GM23338 (cell line): ENCODE measurements at regions not wholly inside any gene's neighbourhood (a gene's known extent, or its start where the extent isn't known, plus 50 kb on each side); places are given as distances from the start of the nearest gene placed in this dataset.

Source experiments
- ATAC-seq: fragments of 200-7000 bp; cut with Tn5 transposase; 3 replicates; pipeline ENCODE4 v1.9.1; 2020
- DNase-seq: peaks from one replicate; pipeline ENCODE4 v3.0.0-alpha.2; 2015; ENCODE audit warnings: low spot score
- H2AFZ ChIP-seq: fragments of 200-600 bp; sonication (generic); 2 replicates; pipeline ENCODE4 v1.8.0; 2016; ENCODE audit warnings: antibody characterized with exemption, mild to moderate bottlenecking, moderate library complexity
- H3F3A ChIP-seq: fragments of 200-600 bp; sonication (generic); replicated peaks from 2 replicates; pipeline ENCODE4 v1.8.0; 2017; ENCODE audit warnings: antibody characterized with exemption, mixed run types, low read depth
- H3K27ac ChIP-seq: fragments of 200-600 bp; sonication (generic); 2 replicates; pipeline ENCODE4 v1.6.1; 2016; ENCODE audit warnings: low read depth
- H3K27me3 ChIP-seq: fragments of 200-600 bp; sonication (generic); 2 replicates; pipeline ENCODE4 v1.8.0; 2016; ENCODE audit warnings: mild to moderate bottlenecking, mixed run types, moderate library complexity; ENCODE audit not compliant: insufficient read depth
- H3K36me3 ChIP-seq: fragments of 200-600 bp; sonication (generic); 2 replicates; pipeline ENCODE4 v1.8.0; 2016; ENCODE audit warnings: mild to moderate bottlenecking; ENCODE audit not compliant: insufficient read depth
- H3K4me1 ChIP-seq: fragments of 200-600 bp; sonication (generic); 2 replicates; pipeline ENCODE4 v1.8.0; 2016; ENCODE audit warnings: mild to moderate bottlenecking, moderate library complexity; ENCODE audit not compliant: insufficient read depth
- H3K4me2 ChIP-seq: fragments of 200-600 bp; sonication (generic); 2 replicates; pipeline ENCODE4 v1.7.1; 2017; ENCODE audit warnings: mixed run types
- H3K4me3 ChIP-seq: fragments of 200-600 bp; sonication (generic); 2 replicates; pipeline ENCODE4 v1.6.1; 2016; ENCODE audit warnings: mixed run types
- H3K79me2 ChIP-seq: fragments of 200-600 bp; sonication (generic); replicated peaks from 2 replicates; pipeline ENCODE4 v1.8.0; 2017; ENCODE audit warnings: mild to moderate bottlenecking; ENCODE audit not compliant: insufficient read depth
- H3K9me2 ChIP-seq: fragments of 200-600 bp; sonication (generic); 2 replicates; pipeline ENCODE4 v1.8.0; 2017; ENCODE audit not compliant: insufficient read depth
- H4K20me1 ChIP-seq: fragments of 200-600 bp; sonication (generic); replicated peaks from 2 replicates; pipeline ENCODE4 v1.8.0; 2017; ENCODE audit warnings: mild to moderate bottlenecking; ENCODE audit not compliant: insufficient read depth
- H3K27ac Mint-ChIP-seq: 2 replicates; pipeline ENCODE4 v1.8.0; 2020; ENCODE audit warnings: inconsistent platforms, mild to moderate bottlenecking, moderate library complexity, mixed read lengths
- H3K27me3 Mint-ChIP-seq: 3 replicates; pipeline ENCODE4 v1.8.0; 2022; ENCODE audit warnings: low read depth, mild to moderate bottlenecking, moderate library complexity, mixed read lengths, inconsistent platforms; ENCODE audit not compliant: insufficient read depth, poor library complexity
- H3K36me3 Mint-ChIP-seq: 3 replicates; pipeline ENCODE4 v1.8.0; 2021; ENCODE audit warnings: low read depth, mild to moderate bottlenecking, inconsistent platforms, moderate library complexity, mixed read lengths
- H3K4me1 Mint-ChIP-seq: 3 replicates; pipeline ENCODE4 v1.8.0; 2020; ENCODE audit warnings: mild to moderate bottlenecking, inconsistent platforms, mixed read lengths
- H3K4me3 Mint-ChIP-seq: 3 replicates; pipeline ENCODE4 v1.8.0; 2021; ENCODE audit warnings: moderate library complexity, mild to moderate bottlenecking, inconsistent platforms, mixed read lengths
- H3K9me3 Mint-ChIP-seq: 3 replicates; pipeline ENCODE4 v1.8.0; 2020; ENCODE audit warnings: moderate library complexity, mild to moderate bottlenecking, inconsistent platforms, mixed read lengths
- CTCF ChIP-seq, 2 experiments: fragments of 200-600 bp in 1 of 2; sonication (generic) in 1 of 2; conservative IDR thresholded peaks; 2 replicates each; pipeline versions ENCODE4 v1.5.1 to v1.6.1; 2016 to 2017; ENCODE audit warnings: antibody characterized with exemption in 2 of 2, low read depth in 2 of 2, mild to moderate bottlenecking in 2 of 2, moderate library complexity in 1 of 2
- ETS1 ChIP-seq: IDR thresholded peaks from 2 replicates; pipeline ENCODE4 v1.6.1; 2016; ENCODE audit warnings: antibody characterized with exemption
- JUNB ChIP-seq: IDR thresholded peaks from one replicate; pipeline ENCODE4 v1.6.1; 2016; ENCODE audit warnings: antibody characterized with exemption; ENCODE audit not compliant: unreplicated experiment
- STAT1 ChIP-seq: IDR thresholded peaks from one replicate; pipeline ENCODE4 v1.6.1; 2016; ENCODE audit warnings: antibody characterized with exemption; ENCODE audit not compliant: unreplicated experiment
- ZNF331 ChIP-seq: fragments of 250-450 bp; sonication (Bioruptor Pico); IDR thresholded peaks from 2 replicates; pipeline ENCODE4 v1.5.0; 2020; ENCODE audit warnings: low read depth, mild to moderate bottlenecking, moderate library complexity
- TF ChIP-seq, protein P1 (sequence below): IDR thresholded peaks from one replicate; pipeline ENCODE4 v1.6.1; 2018; ENCODE audit warnings: antibody characterized with exemption; ENCODE audit not compliant: unreplicated experiment

DNA sequence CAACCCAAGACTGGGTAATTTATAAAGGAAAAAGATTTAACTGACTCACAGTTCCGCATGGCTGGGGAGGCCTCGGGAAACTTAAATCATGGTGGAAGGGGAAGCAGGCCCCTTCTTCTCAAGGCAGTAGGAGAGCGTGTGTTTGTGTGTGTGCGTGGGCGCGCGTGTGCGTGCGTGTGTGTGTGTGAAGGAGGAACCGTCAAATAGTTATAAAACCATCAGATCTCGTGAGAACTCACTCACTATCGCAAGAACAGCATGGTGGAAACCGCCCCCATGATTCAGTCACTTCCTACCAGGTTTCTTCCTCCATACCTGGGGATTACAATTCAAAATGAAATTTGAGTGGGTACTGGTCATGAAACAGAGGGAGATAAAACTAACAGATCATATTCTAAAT is 220.1 kb upstream of the EYS start (continued):
- no peak for TF ChIP-seq STAT1
- TF ChIP-seq, protein P1, sequence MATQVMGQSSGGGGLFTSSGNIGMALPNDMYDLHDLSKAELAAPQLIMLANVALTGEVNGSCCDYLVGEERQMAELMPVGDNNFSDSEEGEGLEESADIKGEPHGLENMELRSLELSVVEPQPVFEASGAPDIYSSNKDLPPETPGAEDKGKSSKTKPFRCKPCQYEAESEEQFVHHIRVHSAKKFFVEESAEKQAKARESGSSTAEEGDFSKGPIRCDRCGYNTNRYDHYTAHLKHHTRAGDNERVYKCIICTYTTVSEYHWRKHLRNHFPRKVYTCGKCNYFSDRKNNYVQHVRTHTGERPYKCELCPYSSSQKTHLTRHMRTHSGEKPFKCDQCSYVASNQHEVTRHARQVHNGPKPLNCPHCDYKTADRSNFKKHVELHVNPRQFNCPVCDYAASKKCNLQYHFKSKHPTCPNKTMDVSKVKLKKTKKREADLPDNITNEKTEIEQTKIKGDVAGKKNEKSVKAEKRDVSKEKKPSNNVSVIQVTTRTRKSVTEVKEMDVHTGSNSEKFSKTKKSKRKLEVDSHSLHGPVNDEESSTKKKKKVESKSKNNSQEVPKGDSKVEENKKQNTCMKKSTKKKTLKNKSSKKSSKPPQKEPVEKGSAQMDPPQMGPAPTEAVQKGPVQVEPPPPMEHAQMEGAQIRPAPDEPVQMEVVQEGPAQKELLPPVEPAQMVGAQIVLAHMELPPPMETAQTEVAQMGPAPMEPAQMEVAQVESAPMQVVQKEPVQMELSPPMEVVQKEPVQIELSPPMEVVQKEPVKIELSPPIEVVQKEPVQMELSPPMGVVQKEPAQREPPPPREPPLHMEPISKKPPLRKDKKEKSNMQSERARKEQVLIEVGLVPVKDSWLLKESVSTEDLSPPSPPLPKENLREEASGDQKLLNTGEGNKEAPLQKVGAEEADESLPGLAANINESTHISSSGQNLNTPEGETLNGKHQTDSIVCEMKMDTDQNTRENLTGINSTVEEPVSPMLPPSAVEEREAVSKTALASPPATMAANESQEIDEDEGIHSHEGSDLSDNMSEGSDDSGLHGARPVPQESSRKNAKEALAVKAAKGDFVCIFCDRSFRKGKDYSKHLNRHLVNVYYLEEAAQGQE: no peak

- Histone ChIP-seq H4K20me1 (no peaks in the 10 kb centered on the region), H3K79me2 (no peaks in the 10 kb centered on the region), H3K27me3 (no peaks in the 10 kb centered on the region), H3K27ac (no peak overlapping the region), H3K36me3 (no peaks in the 10 kb centered on the region), H3K4me3 (no peak overlapping the region), H3F3A (no peaks in the 10 kb centered on the region), H2AFZ (no peak overlapping the region), H3K4me2 (no peak overlapping the region), H3K4me1 (peaks cover 12% of the 10 kb centered on the region; the same call in 1 of the 2 replicates), H3K9me2 (0 out of 2 replicates have a peak, but pooled peaks cover under 1% of the 10 kb centered on the region)
- Mint-ChIP-seq H3K9me3 (peaks cover 13% of the 10 kb centered on the region; the same call in 2 of the 3 replicates), H3K4me1 (peaks cover 3% of the 10 kb centered on the region; the same call in 2 of the 3 replicates), H3K27ac (no peak overlapping the region), H3K36me3 (peaks cover 4% of the 10 kb centered on the region; the same call in 2 of the 3 replicates), H3K27me3 (peaks cover 1% of the 10 kb centered on the region), H3K4me3 (no peak overlapping the region)
- TF ChIP-seq, protein P1: no peak
- TF ChIP-seq CTCF (conservative IDR thresholded peaks at IDR 0.05; ENCODE audit: low read depth in 2 of 2): no peak
- TF ChIP-seq ETS1: no peak
- no peak for TF ChIP-seq JUNB
- TF ChIP-seq ZNF331 (CRISPR knock-in tag): no peak
- no peak for ATAC-seq
- DNase-seq: no peak
These were observed 217.4 kb upstream of the EYS start for GRCh38 chr6:65924411-65924810.
